ENCODE measurements at regions not wholly inside any gene's neighbourhood (a gene's known extent, or its start where the extent isn't known, plus 50 kb on each side); places are given as distances from the start of the nearest gene placed in this dataset.

- DNase-seq (ENCODE audit: low read depth in 3 of 3): no peak
Observed at GRCh38 chr15:94100863-94101262, 130.5 kb upstream of the MCTP2 start.

- DNase-seq (ENCODE audit: low read depth in 3 of 3): no peak
Observed at GRCh38 chr15:94099574-94099960, 131.8 kb upstream of the MCTP2 start.

- DNase-seq (ENCODE audit: low read depth in 3 of 3): no peak
Observed at GRCh38 chr15:94098921-94099573, 132.3 kb upstream of the MCTP2 start.

GRCh38 chr15:94097552-94097951 is 133.8 kb upstream of the MCTP2 start:
- DNase-seq (ENCODE audit: low read depth in 3 of 3): no peak

GRCh38 chr15:94094310-94094709 is 137.1 kb upstream of the MCTP2 start:
- DNase-seq (ENCODE audit: low read depth in 3 of 3): no peak

DNA sequence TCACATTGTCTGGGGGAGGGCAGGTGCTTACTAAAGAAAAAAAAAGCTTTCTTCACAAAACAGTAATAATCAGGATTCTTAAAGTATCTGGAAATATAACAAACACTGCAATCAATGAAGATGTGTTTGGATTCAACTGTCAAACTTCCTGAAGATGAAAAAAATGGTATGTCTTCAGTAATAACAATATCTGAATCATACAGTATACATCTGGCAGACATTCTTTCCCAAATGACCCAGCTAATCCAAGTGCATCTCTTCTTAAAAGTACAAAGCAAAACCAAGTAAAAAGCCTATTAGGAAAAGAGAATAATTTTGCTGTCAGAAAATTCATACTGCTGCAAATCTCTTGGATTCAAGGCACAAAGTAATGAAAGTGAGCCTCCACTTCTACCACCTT is 145.0 kb upstream of the MCTP2 start:
- no peak for DNase-seq (ENCODE audit: low read depth in 3 of 3)

DNA sequence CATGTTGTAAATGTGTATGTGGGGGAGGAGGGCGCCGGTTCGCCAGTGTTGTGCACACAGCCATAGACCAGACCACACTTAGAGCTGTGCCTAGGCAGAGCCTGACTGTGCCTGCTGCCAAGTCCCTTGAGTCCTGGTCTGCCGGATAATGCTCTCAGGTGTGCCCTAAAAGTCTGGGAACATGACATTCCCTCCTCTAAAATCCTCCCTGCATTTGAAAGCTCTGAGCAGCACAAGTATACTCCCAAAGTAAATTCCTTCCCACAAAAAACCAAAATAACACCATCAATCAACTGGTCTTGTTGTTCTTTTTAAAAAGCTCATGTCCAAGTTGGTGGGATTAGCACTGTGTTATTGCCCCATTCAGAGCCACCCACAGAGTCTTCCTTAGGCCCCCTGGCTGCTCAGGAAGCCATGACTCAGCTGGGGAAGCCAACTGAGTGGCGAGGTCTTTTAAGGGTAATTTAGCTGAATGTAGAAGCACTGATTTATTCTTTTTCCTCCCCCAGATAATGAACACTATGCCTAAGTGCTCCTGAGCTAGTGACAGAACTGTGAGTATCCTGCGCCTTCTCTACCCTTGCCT is 147.8 kb upstream of the MCTP2 start:
- no peak for DNase-seq (ENCODE audit: low read depth in 3 of 3)

- no peak for DNase-seq (ENCODE audit: low read depth in 3 of 3)
Observed at GRCh38 chr15:94081829-94082228, 149.5 kb upstream of the MCTP2 start.

DNA sequence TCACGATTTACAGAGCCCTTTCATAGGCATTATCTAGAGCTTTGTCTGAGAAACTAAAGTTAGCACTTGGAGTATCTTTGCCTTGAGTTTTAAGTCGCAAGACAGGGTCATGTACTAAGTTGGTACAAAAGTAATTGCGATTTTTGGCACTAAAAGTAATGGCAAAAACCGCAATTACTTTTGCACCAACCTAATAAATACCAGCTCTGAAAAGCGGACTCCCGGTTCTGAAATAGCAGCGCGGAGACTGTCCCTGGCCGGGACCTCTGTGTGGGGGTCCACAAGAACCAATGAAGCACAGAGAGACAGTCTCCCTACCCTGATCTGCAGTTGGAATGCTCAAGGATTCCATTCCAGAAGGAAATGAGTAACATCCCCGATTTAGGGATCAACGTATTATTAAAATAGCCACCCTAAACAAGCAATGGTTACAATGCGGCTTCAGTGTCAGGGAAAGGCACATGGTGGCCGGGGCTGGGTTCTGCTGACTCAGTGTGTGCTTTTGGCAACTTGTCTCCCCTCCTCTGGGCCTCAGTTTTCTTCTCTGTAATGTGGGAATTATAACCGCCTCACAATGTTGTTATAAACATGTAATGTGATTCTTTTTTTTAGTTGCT is 150.3 kb upstream of the MCTP2 start:
- no peak for DNase-seq (ENCODE audit: low read depth in 3 of 3)

DNA sequence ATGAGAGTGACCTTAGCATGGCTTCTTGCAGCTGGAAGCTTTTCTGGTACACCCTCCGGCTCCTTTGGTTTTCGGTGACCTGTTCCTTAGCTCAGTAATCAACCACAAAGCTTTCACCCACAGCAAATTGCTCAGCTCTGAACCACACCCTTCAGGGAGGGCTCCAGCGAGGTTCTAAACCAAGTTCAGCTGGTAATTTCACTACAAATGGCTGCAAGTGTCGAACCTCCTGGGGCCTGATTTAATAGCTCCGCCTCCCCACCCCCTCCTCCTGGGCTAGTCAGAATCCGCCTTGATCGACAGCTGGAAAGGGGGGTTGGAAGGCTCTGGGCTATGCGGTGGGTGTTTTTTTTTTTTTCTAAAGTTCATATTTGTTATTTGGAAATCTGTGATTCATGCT is 150.9 kb upstream of the MCTP2 start:
- no peak for DNase-seq (ENCODE audit: low read depth in 3 of 3)

GRCh38 chr15:94079968-94080367 is 151.4 kb upstream of the MCTP2 start:
- no peak for DNase-seq (ENCODE audit: low read depth in 3 of 3)

GRCh38 chr15:94079459-94079858 is 151.9 kb upstream of the MCTP2 start:
- DNase-seq (ENCODE audit: low read depth in 3 of 3): no peak

DNA sequence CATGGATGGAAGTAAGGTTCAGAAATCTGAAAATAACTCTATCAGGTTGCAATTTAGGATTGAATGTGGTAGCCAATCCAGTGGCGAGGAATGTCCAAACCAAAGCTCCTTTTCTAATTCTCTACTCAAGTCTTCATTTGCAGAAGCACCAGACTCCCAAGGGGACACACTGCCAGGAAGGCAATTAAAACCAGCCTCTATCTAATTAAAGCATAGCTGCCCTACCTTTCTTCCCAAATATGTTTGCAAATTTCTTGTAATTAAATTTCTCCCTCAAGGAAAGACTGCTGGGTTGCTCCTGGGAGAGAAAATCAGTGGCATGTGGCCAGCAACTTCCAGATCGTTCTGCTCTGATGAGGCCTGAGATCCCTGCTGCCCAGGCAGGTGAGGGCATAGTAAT is 153.4 kb upstream of the MCTP2 start:
- DNase-seq (ENCODE audit: low read depth in 3 of 3): no peak

DNA sequence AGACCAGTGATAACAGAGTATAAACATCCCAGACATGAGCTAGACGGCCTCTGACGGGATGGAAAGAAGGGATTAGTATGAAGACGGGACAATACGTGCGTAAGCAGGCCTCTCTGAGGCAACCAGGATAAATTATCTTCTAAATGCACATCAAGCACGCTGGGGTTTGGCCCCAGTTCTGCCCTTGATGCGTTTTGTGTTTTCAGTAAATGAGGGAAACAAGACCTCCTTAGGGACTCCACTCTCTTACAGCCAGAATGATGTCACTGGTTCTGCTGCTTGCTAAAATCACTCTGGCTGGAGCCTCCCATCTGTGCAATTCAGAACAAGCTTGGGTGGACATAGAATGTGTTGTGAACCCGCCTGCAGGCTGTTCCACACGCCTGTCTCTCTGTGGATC is 156.0 kb upstream of the MCTP2 start:
- no peak for DNase-seq (ENCODE audit: low read depth in 3 of 3)

GRCh38 chr15:94070356-94071295 is 160.7 kb upstream of the MCTP2 start:
- no peak for DNase-seq (ENCODE audit: low read depth in 3 of 3)

DNA sequence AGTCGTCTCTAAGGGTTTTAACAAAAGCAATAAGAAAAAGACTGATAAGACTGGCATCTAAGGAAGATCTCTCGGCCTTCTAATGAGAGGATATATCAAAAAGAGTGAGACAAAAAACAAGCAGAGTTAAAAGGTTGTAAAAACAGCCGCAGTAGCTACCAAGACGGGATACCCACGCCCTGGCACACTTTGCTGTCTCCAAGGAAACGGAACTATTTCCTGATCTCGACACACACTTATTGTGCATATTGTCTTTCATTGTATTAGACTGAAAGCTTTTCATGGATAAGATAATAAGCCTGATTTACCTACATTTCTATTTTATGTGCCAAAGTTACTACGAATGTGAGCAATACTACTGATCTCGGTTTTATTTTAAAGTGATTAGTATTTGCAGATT is 161.5 kb upstream of the MCTP2 start:
- no peak for DNase-seq (ENCODE audit: low read depth in 3 of 3)

DNA sequence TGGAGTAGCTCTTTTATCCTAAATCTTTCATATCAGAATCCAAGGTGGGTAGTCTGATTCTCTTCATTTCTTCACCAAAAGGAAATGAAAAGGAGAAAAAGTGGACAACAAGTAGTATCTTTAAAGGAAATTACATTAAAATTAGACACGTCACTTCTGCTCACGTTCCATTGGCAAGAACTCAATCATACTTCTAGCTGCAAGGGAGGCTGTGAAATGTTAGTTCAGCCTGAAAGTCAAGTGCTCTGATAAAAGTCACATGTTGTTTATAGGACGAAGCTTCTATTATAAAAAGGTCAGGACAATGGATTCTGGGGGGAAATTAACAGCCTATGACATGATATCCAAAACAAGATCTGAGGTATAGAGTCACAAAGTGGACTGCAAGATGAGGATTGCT is 164.6 kb upstream of the MCTP2 start:
- no peak for DNase-seq (ENCODE audit: low read depth in 3 of 3)

DNA sequence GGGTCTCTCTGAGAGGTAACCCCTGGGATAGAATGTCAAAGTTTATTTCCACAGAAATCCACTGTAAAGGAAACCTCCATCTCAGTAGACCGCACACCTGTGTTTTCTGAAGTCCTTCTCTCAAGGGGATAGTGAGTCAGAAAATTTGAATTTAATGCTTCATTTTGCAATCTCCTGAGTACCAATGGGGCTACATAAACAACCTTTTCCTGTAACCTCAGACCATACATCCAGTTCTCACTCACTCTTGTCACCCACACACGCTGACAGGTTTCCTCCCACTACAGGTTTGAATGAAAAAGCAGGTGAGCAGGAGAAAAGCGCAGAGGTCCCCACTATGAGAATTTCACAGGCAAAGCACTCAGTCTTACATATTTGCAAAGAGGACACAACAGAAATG is 165.3 kb upstream of the MCTP2 start:
- no peak for DNase-seq (ENCODE audit: low read depth in 3 of 3)

DNA sequence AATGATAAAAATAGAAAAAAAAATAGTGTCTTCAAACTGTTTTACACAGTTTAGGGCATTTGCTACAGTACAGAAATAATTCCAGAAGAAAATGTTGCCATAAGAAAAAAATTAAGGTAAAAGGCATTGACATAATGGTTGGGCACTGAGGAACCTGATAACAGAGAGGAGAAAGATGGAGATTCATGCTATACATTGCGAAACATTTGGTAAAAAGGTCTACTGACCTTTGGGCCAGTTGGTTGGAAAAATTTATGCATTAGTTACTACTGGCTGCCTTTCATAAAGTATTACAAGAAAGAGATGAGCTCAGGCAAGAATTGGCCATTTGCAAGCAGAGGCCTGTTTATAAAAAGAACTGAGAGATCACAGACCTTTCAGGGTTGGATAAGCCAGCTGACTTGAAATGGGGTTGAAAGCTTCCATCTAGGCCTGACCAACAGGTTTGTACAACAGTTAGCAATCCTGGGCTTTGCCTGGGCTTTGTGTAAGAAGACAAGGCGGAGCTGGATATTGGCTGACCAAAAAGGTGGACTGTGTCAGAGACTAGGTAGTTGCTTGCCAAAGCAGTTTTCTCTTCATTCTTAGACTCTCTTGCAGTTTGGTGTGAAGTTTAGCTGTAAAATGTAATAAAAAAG is 166.6 kb upstream of the MCTP2 start:
- no peak for DNase-seq (ENCODE audit: low read depth in 3 of 3)

- no peak for DNase-seq (ENCODE audit: low read depth in 3 of 3)
Observed at GRCh38 chr15:94061041-94061440, 170.3 kb upstream of the MCTP2 start.

DNA sequence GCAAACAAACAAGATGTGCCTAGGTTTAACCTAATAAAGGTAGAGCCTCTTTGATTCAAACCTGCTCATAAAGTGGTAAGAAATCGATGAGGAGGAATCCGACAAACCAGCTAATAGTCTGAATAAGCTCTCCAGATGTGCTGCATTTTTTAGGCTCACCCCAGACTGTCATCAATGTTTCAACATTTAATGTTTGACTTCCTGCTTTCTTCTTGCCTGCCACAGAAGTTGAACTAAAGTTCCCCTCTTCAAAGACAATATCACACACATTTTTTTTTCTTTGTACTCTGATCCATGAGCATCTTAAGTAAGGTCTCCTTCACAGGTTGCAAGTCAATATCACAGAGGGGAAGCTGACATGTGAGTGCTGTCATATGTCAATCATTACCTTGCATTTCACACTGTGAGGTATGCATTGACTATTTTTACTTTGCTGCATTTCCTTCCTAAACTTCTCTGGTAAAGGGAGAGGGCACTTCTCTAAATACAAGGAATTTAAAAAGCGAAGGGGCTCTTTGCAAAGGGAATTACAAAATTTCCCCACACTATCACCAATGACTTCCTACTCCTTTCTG is 172.3 kb upstream of the MCTP2 start:
- no peak for DNase-seq (ENCODE audit: low read depth in 3 of 3)

DNA sequence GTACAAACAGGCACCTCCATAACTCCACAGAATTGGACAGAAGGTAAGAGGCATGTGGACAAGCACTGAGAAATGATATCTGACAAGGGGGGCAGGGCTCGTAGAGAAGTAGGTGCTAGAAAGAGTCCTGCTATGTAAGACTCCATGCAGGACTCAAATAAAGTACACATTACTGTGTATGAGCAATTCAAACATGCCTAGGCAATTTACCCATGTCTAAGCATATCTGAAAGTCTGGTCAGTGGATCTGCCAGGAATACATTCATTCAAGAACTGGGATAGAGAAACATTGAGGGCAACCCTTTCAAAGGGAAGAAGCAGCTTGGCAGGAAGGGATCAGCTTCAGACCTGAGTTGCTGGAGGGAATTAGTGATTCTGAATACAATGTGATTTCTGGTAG is 174.1 kb upstream of the MCTP2 start:
- no peak for DNase-seq (ENCODE audit: low read depth in 3 of 3)

Measured in stimulated activated CD4-positive, alpha-beta T cell treated with anti-CD3 and anti-CD28 coated beads, TNF-alpha, amount 100 ng/mL, for 48 hours (primary cell).